ENCODE measurements at regions not wholly inside any gene's neighbourhood (a gene's known extent, or its start where the extent isn't known, plus 50 kb on each side); places are given as distances from the start of the nearest gene placed in this dataset.

DNA sequence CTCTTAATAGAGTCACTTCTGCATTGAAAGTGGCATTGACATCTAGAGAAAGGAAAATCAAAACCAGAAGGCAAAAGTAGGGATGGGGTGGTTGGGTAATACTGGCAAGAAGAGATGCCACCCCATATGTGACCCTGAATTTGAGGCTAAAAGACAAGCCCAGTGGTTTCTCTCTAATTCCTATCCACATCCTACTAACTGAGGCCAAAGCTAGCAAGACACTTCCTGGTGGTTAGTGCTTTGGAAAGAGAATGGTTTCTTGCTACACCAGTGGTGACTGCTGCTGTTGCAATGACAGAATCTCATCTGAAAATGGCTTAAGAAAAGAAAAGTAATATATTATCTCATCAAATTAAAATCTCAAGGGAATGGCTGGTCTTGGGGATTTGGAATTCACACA is 640.6 kb downstream of the EPHA4 start:
- Histone ChIP-seq H2AFZ (ENCODE audit: low read depth, low read length) (no peak overlapping the region), H3K9ac (ENCODE audit: insufficient read depth in 1 of 2, low read depth in 2 of 2, low read length in 2 of 2) (no peak overlapping the region), H3K4me3 (no peak overlapping the region), H3K27me3 (ENCODE audit: control insufficient read depth in 2 of 2, insufficient read depth in 2 of 2, low read length in 2 of 2) (no peaks in the 10 kb centered on the region), H3K9me1 (ENCODE audit: control insufficient read depth, insufficient read depth, low read length) (no peaks in the 10 kb centered on the region), H4K20me1 (replicated peaks; ENCODE audit: control insufficient read depth, insufficient read depth, low read length) (no peaks in the 10 kb centered on the region), H3K4me2 (ENCODE audit: insufficient read depth, low read length) (no peak overlapping the region), H3K79me2 (ENCODE audit: control insufficient read depth, insufficient read depth, low read length) (no peaks in the 10 kb centered on the region), H3K4me1 (replicated peaks in 1 of 2; ENCODE audit: control insufficient read depth in 2 of 2, insufficient read depth in 2 of 2, low read length in 2 of 2) (no peaks in the 10 kb centered on the region), H3K36me3 (ENCODE audit: control insufficient read depth, insufficient read depth, low read length) (no peaks in the 10 kb centered on the region), H3K27ac (ENCODE audit: extremely low read depth, low read depth, low read length) (no peak overlapping the region), H3K9me3 (replicated peaks; ENCODE audit: control insufficient read depth, insufficient read depth, low read depth, low read length) (no peaks in the 10 kb centered on the region)
- intact Hi-C loops (cut with micrococcal nuclease) (no loop called here), in situ Hi-C loops (cut with MboI) (no loop called here)
- ATAC-seq = no peak
- TF ChIP-seq, protein P1, sequence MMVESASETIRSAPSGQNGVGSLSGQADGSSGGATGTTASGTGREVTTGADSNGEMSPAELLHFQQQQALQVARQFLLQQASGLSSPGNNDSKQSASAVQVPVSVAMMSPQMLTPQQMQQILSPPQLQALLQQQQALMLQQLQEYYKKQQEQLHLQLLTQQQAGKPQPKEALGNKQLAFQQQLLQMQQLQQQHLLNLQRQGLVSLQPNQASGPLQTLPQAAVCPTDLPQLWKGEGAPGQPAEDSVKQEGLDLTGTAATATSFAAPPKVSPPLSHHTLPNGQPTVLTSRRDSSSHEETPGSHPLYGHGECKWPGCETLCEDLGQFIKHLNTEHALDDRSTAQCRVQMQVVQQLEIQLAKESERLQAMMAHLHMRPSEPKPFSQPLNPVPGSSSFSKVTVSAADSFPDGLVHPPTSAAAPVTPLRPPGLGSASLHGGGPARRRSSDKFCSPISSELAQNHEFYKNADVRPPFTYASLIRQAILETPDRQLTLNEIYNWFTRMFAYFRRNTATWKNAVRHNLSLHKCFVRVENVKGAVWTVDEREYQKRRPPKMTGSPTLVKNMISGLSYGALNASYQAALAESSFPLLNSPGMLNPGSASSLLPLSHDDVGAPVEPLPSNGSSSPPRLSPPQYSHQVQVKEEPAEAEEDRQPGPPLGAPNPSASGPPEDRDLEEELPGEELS (CRISPR knock-in tag; IDR thresholded peaks at IDR 0.05; ENCODE audit: borderline replicate concordance) = no peak
- TF ChIP-seq ZNF507 (tag; conservative IDR thresholded peaks at IDR 0.05) (no peak), AFF1 (IDR thresholded peaks at IDR 0.05; ENCODE audit: low read depth in 1 of 2, partially characterized antibody in 2 of 2) (no peak)
- BruUV-seq (replicated peaks) = no TSS peak
- ChIA-PET POLR2A (no interaction called here), CTCF (ENCODE audit: low intra/inter-chr PET ratio) (no interaction called here)
- DNase-seq (ENCODE audit: extremely low read depth in 1 of 4, low spot score in 3 of 4) = no peak
- no peak for FAIRE-seq

Data from K562 (cell line).